HEK293 (cell line): ENCODE measurements at regions not wholly inside any gene's neighbourhood (a gene's known extent, or its start where the extent isn't known, plus 50 kb on each side); places are given as distances from the start of the nearest gene placed in this dataset.

Experiments
- CTCF ChIA-PET: fragments of 350-600 bp; formaldehyde crosslinking; extraction: SDS; loops from one replicate; lab custom pipeline; 2021; ENCODE audit warnings: antibody characterized with exemption; lab: Yijun Ruan, JAX
- POLR2A ChIA-PET: fragments of 300-600 bp; formaldehyde crosslinking; extraction: SDS; loops from one replicate; lab custom pipeline; 2020; ENCODE audit warnings: antibody characterized with exemption, inconsistent platforms; lab: Yijun Ruan, JAX
- H3K27ac ChIP-seq: fragments of 200-500 bp; sonication (Bioruptor generic); 2 replicates; pipeline ENCODE4 v1.5.1; 2014; ENCODE audit warnings: low read depth, low read length, control low read depth, inconsistent platforms; ENCODE audit errors: extremely low read depth
- H3K36me3 ChIP-seq, 2 experiments: fragments of 200-500 bp in 1 of 2; sonication (Bioruptor generic) in 1 of 2; 1 replicate in 1 of 2; 2 replicates in 1 of 2; pipeline ENCODE4 v1.5.1; 2014 to 2017; ENCODE audit warnings: inconsistent platforms in 2 of 2, low read length in 2 of 2; ENCODE audit not compliant: control insufficient read depth in 2 of 2, insufficient read depth in 1 of 2
- H3K4me1 ChIP-seq: fragments of 200-500 bp; sonication (Bioruptor generic); 2 replicates; pipeline ENCODE4 v1.5.1; 2014; ENCODE audit warnings: mild to moderate bottlenecking, low read length, inconsistent platforms; ENCODE audit not compliant: control insufficient read depth, insufficient read depth
- H3K4me3 ChIP-seq: 2 replicates; pipeline ENCODE4 v1.5.1; 2011; ENCODE audit warnings: low read depth, mild to moderate bottlenecking, control low read depth, low read length, moderate library complexity
- H3K9me3 ChIP-seq: fragments of 200-500 bp; sonication (Bioruptor generic); 2 replicates; pipeline ENCODE4 v1.5.1; 2014; ENCODE audit warnings: low read depth, low read length, inconsistent platforms; ENCODE audit not compliant: control insufficient read depth, insufficient read depth
- OVOL3 ChIP-seq: fragments of 450-650 bp; formaldehyde crosslinking; IDR thresholded peaks from 2 replicates; pipeline ENCODE4 v1.5.1; 2016; ENCODE audit warnings: missing biosample characterization, missing genetic modification characterization
- SCRT2 ChIP-seq: fragments of 450-650 bp; formaldehyde crosslinking; IDR thresholded peaks from 2 replicates; pipeline ENCODE4 v1.5.1; 2016; ENCODE audit warnings: missing biosample characterization, missing genetic modification characterization
- SP7 ChIP-seq: fragments of 450-650 bp; formaldehyde crosslinking; IDR thresholded peaks from 2 replicates; pipeline ENCODE4 v1.5.1; 2016; ENCODE audit warnings: missing biosample characterization, missing genetic modification characterization
- YY1 ChIP-seq: fragments of 450-650 bp; formaldehyde crosslinking; IDR thresholded peaks from 2 replicates; pipeline ENCODE4 v1.5.1; 2018; ENCODE audit warnings: missing biosample characterization, missing genetic modification characterization
- ZNF169 ChIP-seq: fragments of 450-650 bp; formaldehyde crosslinking; IDR thresholded peaks from 2 replicates; pipeline ENCODE4 v1.5.1; 2016; ENCODE audit warnings: missing biosample characterization, missing genetic modification characterization
- ZNF175 ChIP-seq: fragments of 450-650 bp; formaldehyde crosslinking; IDR thresholded peaks from 2 replicates; pipeline ENCODE4 v1.5.1; 2016; ENCODE audit warnings: missing biosample characterization, missing genetic modification characterization
- ZNF184 ChIP-seq: fragments of 450-650 bp; IDR thresholded peaks from 2 replicates; pipeline ENCODE4 v1.5.1; 2018; ENCODE audit warnings: missing biosample characterization, mild to moderate bottlenecking, missing genetic modification characterization
- ZNF19 ChIP-seq: fragments of 450-650 bp; formaldehyde crosslinking; IDR thresholded peaks from 2 replicates; pipeline ENCODE4; 2016; ENCODE audit warnings: missing biosample characterization, missing genetic modification characterization, low read depth
- ZNF2 ChIP-seq: fragments of 450-650 bp; formaldehyde crosslinking; IDR thresholded peaks from 2 replicates; pipeline ENCODE4 v1.5.1; 2016; ENCODE audit warnings: missing biosample characterization, missing genetic modification characterization
- ZNF239 ChIP-seq: fragments of 450-650 bp; formaldehyde crosslinking; IDR thresholded peaks from 2 replicates; pipeline ENCODE4 v1.5.1; 2016; ENCODE audit warnings: missing biosample characterization, missing genetic modification characterization
- ZNF354C ChIP-seq: fragments of 450-650 bp; formaldehyde crosslinking; IDR thresholded peaks from 2 replicates; pipeline ENCODE4 v1.5.1; 2016; ENCODE audit warnings: missing biosample characterization, missing genetic modification characterization, low read depth, borderline replicate concordance
- ZNF416 ChIP-seq: fragments of 450-650 bp; formaldehyde crosslinking; IDR thresholded peaks from 2 replicates; pipeline ENCODE4 v1.5.1; 2016; ENCODE audit warnings: missing biosample characterization, missing genetic modification characterization
- ZNF544 ChIP-seq: fragments of 450-650 bp; formaldehyde crosslinking; IDR thresholded peaks from 2 replicates; pipeline ENCODE4 v1.5.0; 2017; ENCODE audit warnings: missing biosample characterization, missing genetic modification characterization
- ZNF560 ChIP-seq: fragments of 450-650 bp; formaldehyde crosslinking; IDR thresholded peaks from 2 replicates; pipeline ENCODE4 v1.5.1; 2017; ENCODE audit warnings: missing biosample characterization, missing genetic modification characterization, borderline replicate concordance
- ZNF654 ChIP-seq: fragments of 450-650 bp; formaldehyde crosslinking; IDR thresholded peaks from 2 replicates; pipeline ENCODE4 v1.5.1; 2016; ENCODE audit warnings: low read depth, missing biosample characterization, missing genetic modification characterization
- ZNF701 ChIP-seq: fragments of 450-650 bp; formaldehyde crosslinking; IDR thresholded peaks from 2 replicates; pipeline ENCODE4 v1.5.1; 2016; ENCODE audit warnings: missing biosample characterization, missing genetic modification characterization
- ZNF747 ChIP-seq: fragments of 450-650 bp; formaldehyde crosslinking; IDR thresholded peaks from 2 replicates; pipeline ENCODE4 v1.5.1; 2016; ENCODE audit warnings: missing biosample characterization, missing genetic modification characterization
- ZNF843 ChIP-seq: fragments of 450-650 bp; formaldehyde crosslinking; IDR thresholded peaks from 2 replicates; pipeline ENCODE4 v1.5.1; 2016; ENCODE audit warnings: missing biosample characterization, missing genetic modification characterization
- ZSCAN16 ChIP-seq: fragments of 450-650 bp; formaldehyde crosslinking; IDR thresholded peaks from 2 replicates; pipeline ENCODE4 v1.5.1; 2016; ENCODE audit warnings: missing biosample characterization, missing genetic modification characterization
- TF ChIP-seq, protein P1 (sequence below): fragments of 450-650 bp; formaldehyde crosslinking; IDR thresholded peaks from 2 replicates; pipeline ENCODE4 v1.5.1; 2016; ENCODE audit warnings: missing biosample characterization, missing genetic modification characterization, low read depth
- TF ChIP-seq, protein P2 (sequence below): fragments of 450-650 bp; formaldehyde crosslinking; conservative IDR thresholded peaks from 2 replicates; pipeline ENCODE4 v1.5.1; 2016; ENCODE audit warnings: low read depth, missing biosample characterization, missing genetic modification characterization
- TF ChIP-seq, protein P3 (sequence below): fragments of 450-650 bp; formaldehyde crosslinking; IDR thresholded peaks from 2 replicates; pipeline ENCODE4 v1.5.1; 2016; ENCODE audit warnings: missing biosample characterization, missing genetic modification characterization

DNA sequence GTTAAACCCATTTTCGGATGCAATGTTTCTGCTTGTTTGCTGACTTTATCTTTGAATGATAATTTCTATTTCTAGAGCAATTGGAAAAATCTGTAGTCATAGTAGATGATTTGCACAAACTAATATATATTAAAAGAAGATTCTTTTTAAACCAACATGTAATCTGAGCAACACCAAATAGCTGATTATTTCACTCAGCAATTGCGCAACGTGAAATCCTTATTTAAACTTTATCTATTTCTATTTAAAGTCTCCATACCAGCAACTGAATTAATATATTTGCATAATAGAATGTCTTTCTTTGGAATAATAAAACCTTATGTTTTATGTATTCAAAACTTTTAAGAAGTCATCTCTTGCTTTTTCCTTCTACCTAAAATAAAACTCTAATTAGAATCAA, 1132.4 kb downstream of the FLRT2 start:
- TF ChIP-seq ZNF747 (tag by site-specific recombination) (no peak), ZNF175 (tag by site-specific recombination) (no peak), ZNF2 (tag by site-specific recombination) (no peak), ZNF169 (tag by site-specific recombination) (no peak), OVOL3 (tag by site-specific recombination) (no peak), ZNF416 (tag by site-specific recombination) (no peak), SP7 (tag by site-specific recombination) (no peak), ZNF19 (tag by site-specific recombination) (no peak), ZNF544 (tag by site-specific recombination) (no peak), ZSCAN16 (tag by site-specific recombination) (no peak), ZNF239 (no peak), ZNF843 (tag by site-specific recombination) (no peak), SCRT2 (tag by site-specific recombination) (no peak), ZNF701 (no peak), ZNF560 (tag by site-specific recombination) (no peak)
- TF ChIP-seq, protein P1, sequence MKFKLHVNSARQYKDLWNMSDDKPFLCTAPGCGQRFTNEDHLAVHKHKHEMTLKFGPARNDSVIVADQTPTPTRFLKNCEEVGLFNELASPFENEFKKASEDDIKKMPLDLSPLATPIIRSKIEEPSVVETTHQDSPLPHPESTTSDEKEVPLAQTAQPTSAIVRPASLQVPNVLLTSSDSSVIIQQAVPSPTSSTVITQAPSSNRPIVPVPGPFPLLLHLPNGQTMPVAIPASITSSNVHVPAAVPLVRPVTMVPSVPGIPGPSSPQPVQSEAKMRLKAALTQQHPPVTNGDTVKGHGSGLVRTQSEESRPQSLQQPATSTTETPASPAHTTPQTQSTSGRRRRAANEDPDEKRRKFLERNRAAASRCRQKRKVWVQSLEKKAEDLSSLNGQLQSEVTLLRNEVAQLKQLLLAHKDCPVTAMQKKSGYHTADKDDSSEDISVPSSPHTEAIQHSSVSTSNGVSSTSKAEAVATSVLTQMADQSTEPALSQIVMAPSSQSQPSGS (tag by site-specific recombination): no peak
- TF ChIP-seq, protein P2, sequence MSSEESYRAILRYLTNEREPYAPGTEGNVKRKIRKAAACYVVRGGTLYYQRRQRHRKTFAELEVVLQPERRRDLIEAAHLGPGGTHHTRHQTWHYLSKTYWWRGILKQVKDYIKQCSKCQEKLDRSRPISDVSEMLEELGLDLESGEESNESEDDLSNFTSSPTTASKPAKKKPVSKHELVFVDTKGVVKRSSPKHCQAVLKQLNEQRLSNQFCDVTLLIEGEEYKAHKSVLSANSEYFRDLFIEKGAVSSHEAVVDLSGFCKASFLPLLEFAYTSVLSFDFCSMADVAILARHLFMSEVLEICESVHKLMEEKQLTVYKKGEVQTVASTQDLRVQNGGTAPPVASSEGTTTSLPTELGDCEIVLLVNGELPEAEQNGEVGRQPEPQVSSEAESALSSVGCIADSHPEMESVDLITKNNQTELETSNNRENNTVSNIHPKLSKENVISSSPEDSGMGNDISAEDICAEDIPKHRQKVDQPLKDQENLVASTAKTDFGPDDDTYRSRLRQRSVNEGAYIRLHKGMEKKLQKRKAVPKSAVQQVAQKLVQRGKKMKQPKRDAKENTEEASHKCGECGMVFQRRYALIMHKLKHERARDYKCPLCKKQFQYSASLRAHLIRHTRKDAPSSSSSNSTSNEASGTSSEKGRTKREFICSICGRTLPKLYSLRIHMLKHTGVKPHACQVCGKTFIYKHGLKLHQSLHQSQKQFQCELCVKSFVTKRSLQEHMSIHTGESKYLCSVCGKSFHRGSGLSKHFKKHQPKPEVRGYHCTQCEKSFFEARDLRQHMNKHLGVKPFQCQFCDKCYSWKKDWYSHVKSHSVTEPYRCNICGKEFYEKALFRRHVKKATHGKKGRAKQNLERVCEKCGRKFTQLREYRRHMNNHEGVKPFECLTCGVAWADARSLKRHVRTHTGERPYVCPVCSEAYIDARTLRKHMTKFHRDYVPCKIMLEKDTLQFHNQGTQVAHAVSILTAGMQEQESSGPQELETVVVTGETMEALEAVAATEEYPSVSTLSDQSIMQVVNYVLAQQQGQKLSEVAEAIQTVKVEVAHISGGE: no peak
- no peak overlapping the region for H3K4me3 ChIP-seq
- ChIA-PET CTCF (no interaction called here), POLR2A (no interaction called here)
- H3K4me1 ChIP-seq: no peaks in the 10 kb centered on the region
- H3K36me3 ChIP-seq: no peaks in the 10 kb centered on the region
- H3K27ac ChIP-seq: no peak overlapping the region
- H3K9me3 ChIP-seq: no peaks in the 10 kb centered on the region

DNA sequence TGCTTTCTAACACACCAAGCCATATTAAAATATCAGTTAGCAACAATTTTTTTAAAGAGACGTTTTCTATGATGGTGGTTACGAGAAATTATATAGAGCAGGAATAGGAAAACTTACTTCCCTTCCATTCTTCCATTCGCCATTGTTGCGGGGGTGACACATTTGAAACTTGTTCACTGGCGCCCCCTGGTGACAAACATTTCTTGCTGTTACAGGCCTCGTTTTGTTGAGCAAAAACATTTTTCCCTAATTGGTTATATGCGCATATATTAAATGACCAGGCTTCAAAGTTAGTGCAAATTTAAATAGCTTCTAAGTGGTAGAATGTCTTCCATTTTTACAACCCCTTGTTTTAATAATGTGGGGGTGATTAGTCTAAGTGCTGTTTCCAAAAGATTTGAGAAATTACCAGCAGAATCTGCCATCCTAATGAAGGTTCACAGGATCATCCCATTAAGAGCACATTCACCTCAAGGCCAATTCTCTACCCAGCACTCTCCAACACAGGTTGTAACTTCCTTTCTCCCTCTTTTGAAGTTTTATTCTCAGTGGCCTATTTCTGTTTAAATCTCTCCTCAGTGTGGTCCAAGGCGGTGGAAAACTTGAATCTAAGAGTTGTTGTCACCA, 1124.7 kb downstream of the FLRT2 start:
- no peak overlapping the region for H3K4me3 ChIP-seq
- ChIA-PET CTCF (interaction anchor here (0.6 to 2.2 kb wide), 7 partner anchors 10 to 187 kb away, joined by 3 to 13 read pairs (median 3); no protein-coding TSS in a partner anchor), POLR2A (no interaction called here)
- H3K36me3 ChIP-seq: no peaks in the 10 kb centered on the region
- TF ChIP-seq, protein P3, sequence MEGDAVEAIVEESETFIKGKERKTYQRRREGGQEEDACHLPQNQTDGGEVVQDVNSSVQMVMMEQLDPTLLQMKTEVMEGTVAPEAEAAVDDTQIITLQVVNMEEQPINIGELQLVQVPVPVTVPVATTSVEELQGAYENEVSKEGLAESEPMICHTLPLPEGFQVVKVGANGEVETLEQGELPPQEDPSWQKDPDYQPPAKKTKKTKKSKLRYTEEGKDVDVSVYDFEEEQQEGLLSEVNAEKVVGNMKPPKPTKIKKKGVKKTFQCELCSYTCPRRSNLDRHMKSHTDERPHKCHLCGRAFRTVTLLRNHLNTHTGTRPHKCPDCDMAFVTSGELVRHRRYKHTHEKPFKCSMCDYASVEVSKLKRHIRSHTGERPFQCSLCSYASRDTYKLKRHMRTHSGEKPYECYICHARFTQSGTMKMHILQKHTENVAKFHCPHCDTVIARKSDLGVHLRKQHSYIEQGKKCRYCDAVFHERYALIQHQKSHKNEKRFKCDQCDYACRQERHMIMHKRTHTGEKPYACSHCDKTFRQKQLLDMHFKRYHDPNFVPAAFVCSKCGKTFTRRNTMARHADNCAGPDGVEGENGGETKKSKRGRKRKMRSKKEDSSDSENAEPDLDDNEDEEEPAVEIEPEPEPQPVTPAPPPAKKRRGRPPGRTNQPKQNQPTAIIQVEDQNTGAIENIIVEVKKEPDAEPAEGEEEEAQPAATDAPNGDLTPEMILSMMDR (tag by site-specific recombination): no peak
- TF ChIP-seq ZNF654 (tag by site-specific recombination): peak; percentile 39
- no peak for TF ChIP-seq ZNF184 (tag by site-specific recombination)
- TF ChIP-seq YY1 (tag by site-specific recombination): peak; percentile 22; the same call in 1 of the 2 replicates
- no peak for TF ChIP-seq ZNF354C
- no peaks in the 10 kb centered on the region for H3K4me1 ChIP-seq
- H3K27ac ChIP-seq: no peak overlapping the region
- H3K9me3 ChIP-seq: no peaks in the 10 kb centered on the region
